Amniotic stem cell (primary cell): ENCODE measurements at regions not wholly inside any gene's neighbourhood (a gene's known extent, or its start where the extent isn't known, plus 50 kb on each side); places are given as distances from the start of the nearest gene placed in this dataset.
"Not testable (repeated sequence)": the region's sequence is repeated elsewhere in the genome, so short reads cannot be mapped to it uniquely, and the experiment has no call there.

ENCODE experiments used
- DNase-seq: peaks from one replicate; lab custom pipeline; 2025; lab: John Stamatoyannopoulos, UW

DNA sequence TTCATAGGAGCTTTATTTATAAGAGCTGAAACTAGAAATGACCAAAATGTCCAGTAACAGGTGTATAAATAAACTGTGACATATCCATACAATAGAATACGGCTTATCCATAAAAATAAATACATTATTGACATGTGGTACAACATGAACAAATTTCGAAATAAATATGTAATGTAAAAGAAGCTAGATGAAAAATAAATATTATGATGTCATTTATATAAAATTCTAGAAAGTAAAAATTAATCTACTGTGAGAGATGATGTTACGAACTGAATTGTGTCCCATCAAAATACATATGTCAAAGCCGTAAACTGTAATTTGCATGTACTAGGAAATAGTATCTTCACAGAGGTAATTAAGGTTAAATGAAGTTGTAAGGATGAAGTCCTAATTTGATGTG, 1104.9 kb downstream of the NSUN3 start:
- no peak for DNase-seq

DNA sequence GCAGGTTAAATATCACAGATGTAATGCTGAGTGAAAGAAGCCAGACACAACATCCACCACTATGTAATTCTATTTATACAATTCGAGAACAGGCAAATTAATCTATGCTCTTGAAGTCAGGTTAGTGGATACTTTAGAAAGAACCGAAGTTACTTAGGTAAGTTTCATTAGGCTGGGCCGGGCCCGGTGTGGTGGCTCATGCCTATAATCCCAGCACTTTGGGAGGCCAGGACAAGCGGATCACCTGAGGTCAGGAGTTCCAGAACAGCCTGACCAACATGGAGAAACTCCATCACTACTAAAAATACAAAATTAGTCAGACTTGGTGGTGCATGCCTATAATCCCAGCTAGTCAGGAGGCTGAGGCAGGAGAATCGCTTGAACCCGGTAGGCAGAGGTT, 1105.7 kb downstream of the NSUN3 start:
- no peak for DNase-seq

DNA sequence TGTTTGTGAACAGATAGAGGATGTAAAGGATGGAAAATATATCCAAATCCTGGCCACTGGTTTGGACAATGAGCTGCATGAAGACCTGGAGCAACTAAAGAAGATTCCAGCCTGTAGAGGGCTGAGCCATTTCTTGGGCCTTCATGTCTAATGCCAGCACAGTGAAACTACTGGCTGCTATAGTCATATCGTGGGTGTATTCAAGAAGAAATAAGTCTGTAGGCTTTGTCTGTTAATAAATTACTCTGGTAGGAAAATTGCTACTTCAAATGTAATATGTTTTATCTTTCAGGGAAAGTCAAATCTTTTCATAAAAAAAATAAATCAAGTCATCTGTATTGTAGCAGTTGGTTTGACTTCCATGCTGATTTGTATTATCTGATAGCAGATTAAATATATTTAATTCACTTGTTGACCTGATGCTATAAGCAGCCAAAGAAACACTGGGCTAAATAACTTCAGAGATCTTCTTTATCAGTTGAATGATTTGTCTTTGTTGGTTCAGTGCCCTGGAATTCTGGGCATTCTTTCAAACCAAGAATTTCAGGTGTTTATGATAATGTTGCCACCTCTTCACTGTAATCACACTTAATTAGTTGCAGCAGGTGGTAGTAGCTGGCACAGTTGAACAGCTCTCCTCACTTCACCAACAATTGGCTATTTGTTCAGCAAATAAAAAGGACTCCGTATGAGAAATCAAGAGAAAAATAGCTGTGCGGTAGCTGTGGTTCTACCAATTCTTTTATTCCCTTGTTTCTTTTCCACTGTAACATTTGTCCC, 1109.5 kb downstream of the NSUN3 start:
- DNase-seq = no peak

DNA sequence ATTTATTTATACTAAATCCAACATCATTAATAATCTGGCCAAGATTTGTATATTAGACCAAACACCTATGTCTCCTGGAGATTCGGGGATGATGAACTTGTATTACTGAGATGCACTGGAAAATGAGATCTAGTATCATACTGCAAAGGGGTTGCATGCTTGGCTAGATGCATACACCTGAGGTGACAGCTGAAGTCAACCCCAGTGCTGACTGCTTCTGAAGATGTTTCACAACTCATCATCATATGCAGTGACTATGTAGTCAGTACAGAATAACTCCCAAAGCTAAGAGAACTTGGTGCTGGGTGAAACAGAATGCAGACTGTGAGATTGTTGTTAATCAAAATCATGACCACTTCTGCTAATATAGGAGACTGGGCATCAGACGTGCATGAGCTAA, 1114.2 kb downstream of the NSUN3 start:
- DNase-seq = no peak

DNA sequence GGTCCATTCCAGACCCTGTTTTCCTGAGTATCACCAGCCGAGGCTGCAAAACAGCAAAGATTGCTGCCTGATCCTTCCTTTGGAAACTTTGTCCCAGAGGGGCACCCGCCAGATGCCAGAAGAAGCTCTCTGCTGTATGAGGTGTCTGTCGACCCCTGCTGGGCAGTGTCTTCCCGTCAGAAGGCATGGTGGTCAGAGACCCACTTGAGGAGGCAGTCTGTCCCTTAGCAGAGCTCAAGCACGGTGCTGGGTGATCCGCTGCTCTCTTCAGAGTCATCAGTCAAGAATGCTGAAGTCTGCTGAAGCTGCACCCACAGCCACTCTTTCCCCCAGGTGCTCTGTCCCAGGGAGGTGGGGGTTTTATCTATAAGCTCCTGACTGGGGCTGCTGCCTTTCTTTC, 1121.2 kb downstream of the NSUN3 start:
- DNase-seq = no peak

DNA sequence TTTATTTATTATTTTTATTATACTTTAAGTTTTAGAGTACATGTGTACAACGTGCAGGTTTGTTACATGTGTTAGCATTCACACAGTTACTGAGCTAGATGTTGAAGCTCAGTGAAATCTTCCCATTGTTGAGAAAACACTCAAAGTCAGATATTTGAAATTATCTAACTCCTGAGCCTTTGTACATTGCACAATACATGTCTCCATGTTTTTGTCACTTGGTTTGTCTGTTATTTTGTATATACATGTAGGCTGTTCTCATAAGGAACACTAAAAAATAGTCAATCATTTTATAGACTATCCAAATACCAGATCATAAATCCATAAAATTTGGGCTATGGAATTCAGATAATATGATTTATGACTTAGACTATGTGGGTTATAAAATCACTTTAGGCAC, 1126.5 kb downstream of the NSUN3 start:
- no peak for DNase-seq

DNA sequence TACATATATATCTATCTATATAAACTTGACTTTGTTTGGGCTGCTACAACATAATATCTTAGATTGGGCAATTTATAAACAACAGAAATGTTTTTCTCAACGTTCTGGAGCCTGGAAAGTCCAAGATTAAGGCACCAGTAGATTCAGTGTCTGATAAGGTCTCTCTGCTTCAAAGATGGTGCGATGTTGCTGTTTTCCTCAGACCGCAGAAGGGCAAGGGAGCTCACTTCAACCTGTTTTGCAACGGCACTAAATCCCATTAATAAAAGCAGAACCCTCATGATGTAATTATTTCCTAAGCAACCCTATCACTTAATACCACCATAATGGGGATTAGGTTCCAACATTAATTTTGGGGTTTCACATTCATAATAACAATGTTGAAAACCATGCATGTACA, 1134.8 kb downstream of the NSUN3 start:
- DNase-seq = no peak

DNA sequence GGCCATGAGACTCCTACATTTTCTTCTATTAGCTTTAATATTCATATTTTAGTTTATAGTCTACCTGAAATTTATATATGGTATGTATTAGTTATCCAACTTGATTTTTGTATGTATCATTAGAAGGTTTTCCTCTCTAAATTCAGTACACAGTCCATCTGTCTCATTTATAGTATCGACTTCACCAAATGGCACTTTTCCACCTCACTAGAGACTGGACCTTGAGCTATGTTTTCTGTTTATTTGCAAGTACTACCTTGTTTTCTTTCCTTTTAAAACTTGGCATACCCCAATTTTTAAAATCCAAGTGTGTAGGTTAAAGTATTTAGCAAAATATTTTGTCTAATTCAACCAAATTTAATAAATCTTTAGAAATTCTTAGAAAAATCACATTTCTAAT, 1137.5 kb downstream of the NSUN3 start:
- no peak for DNase-seq

DNA sequence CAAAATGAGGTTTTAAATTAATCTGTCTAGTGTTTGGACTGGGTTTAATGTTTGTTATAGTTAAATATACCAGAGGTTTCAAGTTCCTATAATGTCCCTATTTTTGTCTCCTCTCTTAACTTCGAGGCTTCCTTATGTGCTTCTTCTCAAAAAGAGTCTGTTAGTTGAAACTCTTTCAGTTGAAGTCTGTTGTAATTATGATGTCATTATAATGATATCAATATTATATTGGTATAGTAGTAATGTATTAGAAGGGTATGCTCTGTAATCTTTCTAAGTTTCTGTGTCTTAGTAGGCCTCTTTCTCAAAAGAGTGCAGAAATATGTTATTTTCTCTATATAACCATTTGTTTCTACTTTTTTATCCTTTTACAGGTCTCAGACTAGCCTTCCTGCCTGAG, 1148.0 kb downstream of the NSUN3 start:
- DNase-seq = no peak

DNA sequence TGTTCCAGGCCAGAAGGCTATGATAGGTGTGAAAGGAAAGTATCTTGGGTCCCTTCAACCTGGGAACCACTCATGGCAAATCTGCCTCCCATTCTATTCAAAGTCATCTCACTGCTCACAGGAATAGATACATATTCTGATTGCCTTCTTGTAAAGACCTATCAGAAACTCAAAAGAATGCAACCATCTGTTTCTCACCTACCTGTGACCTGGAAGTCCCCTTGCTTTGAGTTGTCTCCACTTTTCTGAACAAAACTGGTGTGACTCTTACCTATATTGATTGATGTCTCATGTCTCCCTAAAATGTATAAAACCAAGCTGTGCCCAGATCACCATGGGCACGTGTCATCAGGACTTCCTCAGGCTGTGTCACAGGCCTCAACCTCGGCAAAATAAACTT, 1149.3 kb downstream of the NSUN3 start:
- DNase-seq = no peak

DNA sequence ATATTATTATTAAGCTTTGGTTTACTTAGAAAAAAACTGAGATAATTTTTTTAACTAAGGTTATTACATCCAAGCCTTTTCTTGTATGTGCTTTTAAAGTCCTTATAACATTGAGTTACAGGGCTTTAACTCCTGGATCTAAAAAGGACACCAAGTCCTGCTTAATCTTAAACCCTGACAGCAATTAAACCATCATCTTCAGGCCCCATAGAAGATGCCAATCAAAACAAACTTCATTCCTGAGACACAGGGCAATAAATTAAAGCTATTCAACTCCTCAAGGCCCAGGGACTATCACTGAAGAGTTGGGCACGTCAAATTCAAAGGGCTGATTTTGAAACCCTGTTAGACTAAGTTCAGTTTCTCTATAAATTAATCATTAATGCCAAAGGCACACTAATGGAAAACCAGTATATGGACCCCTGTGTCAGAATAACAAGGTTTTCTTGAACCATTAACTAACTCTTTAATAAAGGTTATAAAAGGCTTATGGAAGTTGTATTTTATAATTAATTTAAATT, 1152.6 kb downstream of the NSUN3 start:
- DNase-seq = no peak

DNA sequence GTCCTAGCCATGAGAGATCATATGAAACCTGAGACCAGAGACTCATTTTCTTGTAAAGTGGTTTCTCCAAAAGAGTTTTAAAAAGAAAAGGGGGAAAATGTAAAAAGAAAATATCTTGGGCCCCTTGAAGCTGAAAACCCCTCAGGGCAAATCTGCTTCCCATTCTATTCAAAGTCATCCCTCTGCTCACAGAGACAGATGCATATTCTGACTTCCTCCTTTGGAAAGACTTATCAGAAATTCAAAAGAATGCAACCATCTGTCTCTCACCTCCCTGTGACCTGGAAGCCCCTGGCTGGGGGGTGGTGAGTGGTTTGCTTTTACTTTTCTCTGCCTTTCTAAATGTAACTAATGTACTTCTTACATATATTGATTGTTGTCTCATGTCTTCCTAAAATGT, 1154.8 kb downstream of the NSUN3 start:
- no peak for DNase-seq

DNA sequence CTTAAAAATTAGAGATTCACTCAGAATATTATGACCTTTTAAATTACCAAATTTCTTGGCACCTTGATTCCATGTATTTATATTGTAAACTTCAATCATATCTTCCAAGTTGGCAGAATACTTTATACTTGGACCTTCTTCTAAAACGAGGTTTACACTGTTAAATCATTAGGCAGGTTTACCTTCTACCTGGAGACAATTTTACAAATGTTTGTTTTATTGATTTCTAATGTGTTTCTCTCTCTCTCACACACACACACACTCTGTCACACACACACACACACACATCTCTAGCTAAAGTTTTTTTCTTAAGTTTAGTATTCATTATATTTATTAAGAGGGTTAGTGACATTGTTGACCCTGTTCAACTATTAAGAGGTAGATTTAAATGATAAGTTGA, 1155.6 kb downstream of the NSUN3 start:
- no peak for DNase-seq

DNA sequence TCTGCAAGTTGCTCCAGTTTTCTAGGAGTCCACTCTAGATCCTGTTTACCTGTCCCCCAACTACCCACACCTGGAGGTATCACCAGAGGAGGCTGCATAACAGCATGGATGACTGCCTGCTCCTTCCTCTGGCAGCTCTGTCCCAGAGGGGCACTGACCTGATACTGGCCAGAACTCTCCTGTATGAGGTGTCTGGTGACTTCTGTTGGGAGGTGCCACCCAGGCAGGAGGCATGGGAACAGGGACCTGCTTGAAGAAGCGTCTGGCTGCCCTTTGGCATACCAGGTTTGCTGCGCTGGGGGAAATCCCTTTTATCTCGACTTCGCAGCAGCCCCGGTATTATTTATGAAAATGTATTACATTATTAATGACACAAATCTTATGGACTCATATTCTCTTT, 1163.6 kb downstream of the NSUN3 start:
- DNase-seq = no peak

DNA sequence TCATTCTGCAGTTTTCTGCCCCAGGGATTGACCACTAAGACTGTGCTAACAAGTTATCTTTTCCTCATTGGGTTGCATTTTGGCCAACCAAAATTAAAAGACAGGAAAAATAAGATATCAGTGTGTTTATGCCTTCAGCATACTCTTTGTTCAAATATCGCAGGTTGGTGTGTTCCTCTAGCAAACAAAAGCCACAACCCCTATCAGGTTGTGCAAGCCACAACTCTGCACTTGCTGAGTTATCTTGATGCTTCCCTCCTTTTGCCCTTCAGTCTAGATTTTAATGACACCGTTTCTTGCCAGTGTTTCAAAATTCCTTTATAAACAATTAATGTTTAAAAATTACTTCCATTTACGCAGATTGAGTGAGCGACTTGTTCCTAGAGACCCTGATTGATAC, 1164.2 kb downstream of the NSUN3 start:
- no peak for DNase-seq

DNA sequence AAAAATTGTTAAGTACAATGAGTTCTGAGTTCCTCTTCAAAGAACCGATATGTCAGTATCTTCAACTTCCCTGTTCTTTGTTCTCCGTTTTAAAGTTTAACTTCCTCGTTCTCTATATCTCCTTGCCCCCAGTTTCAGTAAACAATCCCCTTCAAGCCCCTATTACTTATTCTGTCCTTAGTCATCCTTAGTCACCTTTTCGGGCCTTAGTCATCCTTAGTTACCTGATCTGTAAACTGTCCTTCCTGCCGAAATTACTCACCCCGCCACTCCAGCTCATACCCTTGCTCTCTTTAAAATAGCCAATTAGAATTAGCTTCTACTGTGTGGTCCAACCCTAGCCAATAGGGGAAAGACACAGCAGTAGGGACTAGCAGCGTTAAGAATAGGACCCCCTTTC, 1165.6 kb downstream of the NSUN3 start:
- no peak for DNase-seq

DNA sequence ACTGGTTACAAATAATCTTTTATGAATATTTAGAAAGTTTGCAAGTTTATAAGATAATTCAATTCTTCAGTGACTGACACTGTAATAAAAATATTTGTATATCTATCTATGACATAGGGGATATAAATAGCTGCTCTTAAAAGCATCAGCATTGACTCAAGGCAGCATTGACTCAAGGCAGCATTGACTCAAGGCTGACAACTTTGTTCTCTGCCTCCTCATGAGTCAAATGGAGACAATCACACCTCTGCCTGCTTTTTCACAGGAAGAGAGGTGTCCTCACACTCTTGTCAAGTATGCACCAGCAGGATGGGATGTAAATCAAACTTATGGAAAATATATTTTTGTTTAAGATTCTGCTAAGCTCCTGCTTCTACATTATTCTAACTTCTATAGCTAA, 1173.1 kb downstream of the NSUN3 start:
- DNase-seq = no peak

DNA sequence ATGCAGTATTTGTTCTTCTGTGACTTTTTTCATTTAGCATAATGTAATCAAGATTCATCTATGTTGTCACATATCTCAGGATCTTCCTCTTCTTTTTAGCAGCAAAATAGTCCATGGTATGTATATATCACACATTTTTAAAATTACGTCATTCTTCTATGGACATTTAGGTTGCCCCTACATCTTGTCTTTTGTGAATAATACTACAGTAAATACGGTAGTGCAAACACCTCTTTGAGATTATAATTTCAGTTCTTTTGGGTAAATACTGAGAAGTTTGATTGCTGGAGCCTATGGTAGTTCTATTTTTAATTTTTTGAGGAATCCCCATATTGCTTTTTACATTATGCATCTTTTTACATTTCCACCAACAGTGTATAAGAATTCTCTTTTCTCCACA, 1174.9 kb downstream of the NSUN3 start:
- DNase-seq = no peak

DNA sequence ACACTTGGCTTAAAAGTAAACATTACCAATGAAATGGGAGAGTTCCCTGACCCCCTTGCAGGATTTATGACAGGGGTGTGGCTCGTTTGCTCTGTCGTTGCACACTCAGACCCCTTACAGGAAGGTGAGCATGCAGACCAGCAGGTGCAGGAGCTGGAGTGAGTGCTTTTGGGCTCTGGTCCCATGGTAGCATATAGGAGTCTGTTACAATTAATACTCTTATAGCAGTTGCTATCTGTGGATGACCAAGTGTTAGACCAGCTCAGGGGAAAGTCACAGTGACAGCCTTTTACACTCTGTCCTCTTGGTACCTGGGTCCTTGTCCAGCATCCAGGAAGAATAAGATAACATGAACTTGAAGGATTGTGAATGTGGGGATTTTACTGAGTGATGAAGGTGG, 1177.5 kb downstream of the NSUN3 start:
- no peak for DNase-seq

DNA sequence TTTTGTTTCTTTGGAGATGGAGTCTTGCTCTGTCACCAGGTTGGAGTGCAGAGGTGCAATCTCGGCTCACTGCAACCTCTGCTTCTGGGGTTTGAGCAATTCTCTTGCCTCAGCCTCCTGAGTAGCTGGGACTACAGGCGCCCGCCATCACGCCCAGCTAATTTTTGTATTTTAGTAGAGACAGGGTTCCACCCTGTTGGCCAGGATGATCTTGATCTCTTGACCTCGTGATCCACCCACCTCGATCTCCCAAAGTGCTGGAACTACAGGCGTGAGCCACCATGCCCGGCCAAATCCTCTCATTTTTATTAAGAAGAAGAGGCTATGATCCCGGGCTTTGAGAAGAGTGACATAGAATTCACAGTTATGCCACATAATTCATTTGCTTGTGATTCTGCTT, 1178.4 kb downstream of the NSUN3 start:
- not testable (repeated sequence) for DNase-seq

DNA sequence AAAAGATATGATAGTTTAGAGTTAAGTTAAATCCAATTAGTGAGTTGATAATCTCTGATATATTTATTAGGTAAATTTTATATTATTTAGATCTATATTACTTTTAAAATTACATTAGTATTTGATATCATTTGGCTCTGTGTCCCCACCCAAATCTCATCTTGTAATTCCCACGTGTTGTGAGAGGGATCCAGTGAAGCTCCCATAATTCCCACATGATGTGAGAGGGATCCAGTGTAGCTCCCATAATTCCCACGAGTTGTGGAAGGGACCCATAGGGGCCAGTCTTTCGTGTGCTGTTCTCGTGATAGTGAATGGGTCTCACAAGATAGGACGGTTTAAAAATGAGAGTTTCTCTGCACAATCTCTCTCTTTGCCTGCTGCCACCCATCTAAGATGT, 1183.6 kb downstream of the NSUN3 start:
- no peak for DNase-seq

DNA sequence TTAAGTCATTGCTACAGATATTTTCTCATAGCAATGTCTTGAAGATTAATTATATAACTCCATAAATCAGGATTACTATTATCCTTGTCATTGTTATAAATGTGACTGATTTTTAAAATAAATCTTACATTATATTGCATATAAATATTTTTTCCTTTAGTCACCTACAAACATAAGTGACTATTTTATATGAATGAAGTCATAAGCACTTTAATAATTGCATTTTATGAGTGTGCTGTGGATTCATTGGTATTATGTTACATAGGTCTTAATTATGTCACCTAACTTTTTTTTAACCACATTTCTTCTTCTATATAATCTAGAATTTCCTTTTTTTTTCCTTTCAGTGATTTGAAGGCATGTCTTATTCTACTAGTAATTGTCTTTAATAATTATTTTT, 1191.2 kb downstream of the NSUN3 start:
- DNase-seq = no peak

DNA sequence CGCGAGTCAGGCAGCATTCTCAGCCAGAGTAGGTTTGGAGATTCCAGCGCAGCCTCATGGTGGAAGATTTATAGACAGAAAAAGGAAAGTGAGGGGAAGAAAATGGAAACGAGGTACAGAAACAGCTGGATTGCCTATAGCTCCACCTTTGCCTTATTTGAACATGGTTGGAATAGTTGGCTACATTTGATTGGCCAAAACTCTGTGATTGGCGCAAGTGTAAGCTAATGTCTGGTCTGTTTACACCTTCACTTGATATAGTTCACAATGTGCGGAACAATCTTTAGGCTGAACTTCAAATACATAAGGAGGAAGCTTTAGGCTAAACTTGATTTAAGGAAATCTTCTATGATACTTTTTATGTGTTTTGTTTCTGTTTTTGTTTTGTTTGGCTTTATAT, 1191.9 kb downstream of the NSUN3 start:
- DNase-seq = no peak

DNA sequence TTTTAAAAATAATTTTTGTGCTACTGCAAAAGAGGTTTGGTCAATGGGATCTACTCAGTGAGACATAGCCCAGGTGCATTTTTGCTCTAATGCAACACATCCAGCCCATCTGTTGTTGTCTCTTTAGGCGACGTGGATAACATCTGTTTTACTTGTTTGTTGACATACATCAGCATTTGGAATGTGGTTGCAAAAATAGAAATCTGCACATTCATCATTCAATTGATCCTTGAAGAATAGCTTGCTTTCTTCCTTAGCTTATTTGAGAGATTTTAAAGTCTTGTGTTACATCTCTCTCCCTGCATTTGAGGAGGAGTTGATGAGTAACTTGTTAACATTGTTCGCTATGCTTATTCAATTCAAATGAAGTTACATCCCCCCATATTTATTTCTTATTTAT, 1202.3 kb downstream of the NSUN3 start:
- no peak for DNase-seq
